ENCODE measurements at regions not wholly inside any gene's neighbourhood (a gene's known extent, or its start where the extent isn't known, plus 50 kb on each side); places are given as distances from the start of the nearest gene placed in this dataset.

DNA sequence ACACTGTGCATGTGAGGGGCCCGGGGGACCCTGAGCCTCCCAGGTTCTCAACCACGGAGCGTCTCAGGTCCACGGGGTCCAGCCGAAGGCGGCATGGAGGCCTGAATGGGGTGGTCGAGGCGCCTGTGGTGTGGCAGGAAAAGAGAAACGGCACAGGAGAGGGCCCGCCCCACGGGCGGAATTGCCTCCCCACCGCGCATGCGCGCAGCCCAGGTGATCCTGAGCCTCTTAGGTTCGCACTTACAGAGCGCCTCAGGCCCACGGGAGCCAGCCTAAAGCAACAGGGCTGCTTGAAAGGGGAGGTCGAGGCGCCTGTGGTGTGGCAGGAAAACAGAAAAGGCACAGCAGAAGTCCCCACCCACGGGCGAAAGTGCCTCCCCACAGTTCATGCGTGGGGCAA is 311.0 kb downstream of the ALG10 start:
- WGBS, 2 donors = 59 to 70% methylated on average over 24 of the region's 24 CpGs
- TF ChIP-seq, protein P1, sequence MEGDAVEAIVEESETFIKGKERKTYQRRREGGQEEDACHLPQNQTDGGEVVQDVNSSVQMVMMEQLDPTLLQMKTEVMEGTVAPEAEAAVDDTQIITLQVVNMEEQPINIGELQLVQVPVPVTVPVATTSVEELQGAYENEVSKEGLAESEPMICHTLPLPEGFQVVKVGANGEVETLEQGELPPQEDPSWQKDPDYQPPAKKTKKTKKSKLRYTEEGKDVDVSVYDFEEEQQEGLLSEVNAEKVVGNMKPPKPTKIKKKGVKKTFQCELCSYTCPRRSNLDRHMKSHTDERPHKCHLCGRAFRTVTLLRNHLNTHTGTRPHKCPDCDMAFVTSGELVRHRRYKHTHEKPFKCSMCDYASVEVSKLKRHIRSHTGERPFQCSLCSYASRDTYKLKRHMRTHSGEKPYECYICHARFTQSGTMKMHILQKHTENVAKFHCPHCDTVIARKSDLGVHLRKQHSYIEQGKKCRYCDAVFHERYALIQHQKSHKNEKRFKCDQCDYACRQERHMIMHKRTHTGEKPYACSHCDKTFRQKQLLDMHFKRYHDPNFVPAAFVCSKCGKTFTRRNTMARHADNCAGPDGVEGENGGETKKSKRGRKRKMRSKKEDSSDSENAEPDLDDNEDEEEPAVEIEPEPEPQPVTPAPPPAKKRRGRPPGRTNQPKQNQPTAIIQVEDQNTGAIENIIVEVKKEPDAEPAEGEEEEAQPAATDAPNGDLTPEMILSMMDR (IDR thresholded peaks at IDR 0.05) = no peak
- peaks cover 0 to 77% (median 49%) of the 10 kb centered on the region in 7 donors for H3K27me3 ChIP-seq

DNA sequence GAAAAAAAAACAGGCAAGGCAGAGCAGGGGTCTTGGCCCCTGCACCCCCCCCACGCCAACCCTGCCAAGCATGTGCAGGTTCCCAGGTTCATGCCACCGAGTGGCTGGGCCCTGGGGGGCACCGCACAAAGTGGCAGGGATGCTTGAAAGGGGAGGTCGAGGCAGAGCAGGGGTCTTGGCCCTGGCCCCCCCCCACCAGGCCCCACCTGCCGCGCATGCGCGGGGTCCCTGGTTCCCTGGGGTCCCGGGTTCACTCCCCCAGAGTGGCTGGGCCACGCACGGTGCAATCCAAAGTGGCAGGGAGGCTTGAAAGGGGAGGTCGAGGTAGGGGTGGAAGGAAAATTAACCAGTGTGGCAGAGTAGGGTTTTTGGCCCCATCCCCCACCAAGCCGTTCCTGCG is 312.2 kb downstream of the ALG10 start:
- ATAC-seq (no peak), DNase-seq (no peak)
- Histone ChIP-seq H3K9me3 (peaks cover 0 to 92% (median 0%) of the 10 kb centered on the region in 11 donors), H3K36me3 (no peaks in the 10 kb centered on the region), H3K27ac (no peak overlapping the region), H3K4me1 (no peaks in the 10 kb centered on the region), H3K27me3 (peaks cover 0 to 84% (median 56%) of the 10 kb centered on the region in 7 donors), H3K4me3 (no peak overlapping the region)
- intact Hi-C loops (cut with DNase I) = no loop called here
- WGBS, 2 donors = 61 to 65% methylated on average over 14 of the region's 14 CpGs
- TF ChIP-seq, protein P1 (IDR thresholded peaks at IDR 0.05) = no peak

More for the DNA sequence above, 311.0 kb downstream of the ALG10 start:
- Histone ChIP-seq H3K36me3 (no peaks in the 10 kb centered on the region), H3K4me1 (no peaks in the 10 kb centered on the region), H3K9me3 (peaks cover 0 to 92% (median 0%) of the 10 kb centered on the region in 11 donors), H3K4me3 (no peak overlapping the region), H3K27ac (no peak overlapping the region)
- intact Hi-C loops (cut with DNase I) = no loop called here
- ATAC-seq = no peak
- DNase-seq = no peak

DNA sequence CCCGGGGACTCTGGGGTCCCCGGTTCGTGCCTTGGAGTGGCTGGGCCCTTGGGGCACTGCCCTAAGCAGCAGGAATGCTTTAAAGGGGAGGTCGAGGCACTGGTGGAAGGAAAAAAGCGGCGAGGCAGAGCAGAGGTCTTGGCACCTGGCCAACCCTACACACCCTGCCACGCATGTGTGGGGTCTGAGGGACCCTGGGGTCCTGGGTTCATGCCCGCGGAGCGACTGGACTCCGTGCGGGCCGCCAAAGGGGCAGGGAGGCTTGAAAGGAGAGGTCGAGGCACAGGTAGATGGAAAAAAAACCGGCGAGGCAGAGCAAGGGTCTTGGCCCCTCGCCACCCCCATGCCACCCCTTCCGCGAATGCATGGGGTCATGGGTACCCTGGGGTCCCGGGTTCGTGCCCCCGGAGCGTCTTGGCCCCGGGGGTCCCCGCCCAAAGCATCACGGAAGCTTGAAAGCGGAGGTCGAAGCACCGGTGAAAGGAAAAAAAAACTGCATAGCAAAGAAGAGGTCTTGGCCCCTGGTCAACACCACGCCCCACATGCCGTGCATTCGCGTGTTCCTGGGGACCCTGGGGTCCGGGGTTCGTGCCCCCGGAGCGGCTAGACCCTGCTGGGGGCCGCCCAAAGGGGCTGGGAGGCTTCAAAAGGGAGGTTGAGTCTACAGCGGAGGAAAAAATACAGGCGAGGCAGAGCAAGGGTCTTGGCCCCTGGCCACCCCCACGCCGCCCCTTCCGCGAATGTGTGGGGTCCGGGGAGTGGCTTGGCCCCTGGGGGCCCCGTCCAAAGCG is 312.9 kb downstream of the ALG10 start:
- TF ChIP-seq, protein P1 (IDR thresholded peaks at IDR 0.05) = no peak
- Histone ChIP-seq H3K9me3 (peaks cover 0 to 92% (median 0%) of the 10 kb centered on the region in 11 donors), H3K27me3 (peaks cover 0 to 86% (median 56%) of the 10 kb centered on the region in 7 donors), H3K27ac (no peak overlapping the region), H3K4me3 (no peak overlapping the region), H3K4me1 (no peaks in the 10 kb centered on the region), H3K36me3 (no peaks in the 10 kb centered on the region)
- intact Hi-C loops (cut with DNase I) = no loop called here
- no peak for DNase-seq
- 37 to 39% methylated on average over 45 to 47 of the region's 47 CpGs for WGBS, 2 donors
- no peak for ATAC-seq

DNA sequence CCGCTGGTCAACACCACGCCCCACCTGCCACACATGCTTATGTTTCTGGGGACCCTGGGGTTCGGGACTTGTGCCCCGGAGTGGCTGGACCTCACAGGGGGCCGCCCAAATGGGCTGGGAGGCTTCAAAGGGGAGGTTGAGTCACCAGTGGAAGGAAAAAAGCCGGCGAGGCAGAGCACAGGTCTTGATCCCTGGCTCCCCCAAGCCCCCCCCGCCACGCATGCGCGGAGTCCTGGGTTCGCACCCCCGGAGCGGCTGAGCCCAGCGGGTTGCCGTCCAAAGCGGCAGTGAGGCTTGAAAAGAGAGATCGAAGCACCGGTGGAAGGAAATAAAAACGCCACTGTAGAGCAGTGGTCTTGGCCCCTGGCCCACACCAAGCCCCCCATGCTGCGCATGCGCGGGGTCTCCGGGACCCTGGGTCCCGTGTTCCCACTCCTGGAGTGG is 313.5 kb downstream of the ALG10 start:
- TF ChIP-seq, protein P1 (IDR thresholded peaks at IDR 0.05) = no peak
- WGBS, 2 donors = 36 to 48% methylated on average over 25 of the region's 25 CpGs
- intact Hi-C loops (cut with DNase I) = no loop called here
- Histone ChIP-seq H3K9me3 (peaks cover 0 to 92% (median 0%) of the 10 kb centered on the region in 11 donors), H3K4me1 (no peaks in the 10 kb centered on the region), H3K4me3 (no peak overlapping the region), H3K27ac (no peak overlapping the region), H3K36me3 (no peaks in the 10 kb centered on the region), H3K27me3 (peaks cover 0 to 86% (median 52%) of the 10 kb centered on the region in 7 donors)
- no peak for DNase-seq
- ATAC-seq = no peak
